Endothelial cell (in vitro differentiated cells): ENCODE measurements at regions not wholly inside any gene's neighbourhood (a gene's known extent, or its start where the extent isn't known, plus 50 kb on each side); places are given as distances from the start of the nearest gene placed in this dataset.

Source experiments
- DNase-seq: peaks from one replicate; pipeline ENCODE4 v3.0.0; 2021; ENCODE audit warnings: low spot score
- H3K27ac Mint-ChIP-seq: one replicate; pipeline ENCODE4 v1.8.0; 2021; ENCODE audit warnings: mixed read lengths, inconsistent platforms; ENCODE audit not compliant: unreplicated experiment
- H3K27me3 Mint-ChIP-seq: one replicate; pipeline ENCODE4 v1.8.0; 2021; ENCODE audit warnings: mild to moderate bottlenecking, moderate library complexity, mixed read lengths, inconsistent platforms; ENCODE audit not compliant: unreplicated experiment
- H3K36me3 Mint-ChIP-seq: one replicate; pipeline ENCODE4 v1.8.0; 2021; ENCODE audit warnings: mild to moderate bottlenecking, low read depth, mixed read lengths, inconsistent platforms; ENCODE audit not compliant: unreplicated experiment
- H3K4me1 Mint-ChIP-seq: one replicate; pipeline ENCODE4 v1.8.0; 2021; ENCODE audit warnings: mild to moderate bottlenecking, mixed read lengths, inconsistent platforms; ENCODE audit not compliant: unreplicated experiment
- H3K4me3 Mint-ChIP-seq: one replicate; pipeline ENCODE4 v1.8.0; 2021; ENCODE audit warnings: mild to moderate bottlenecking, mixed read lengths, inconsistent platforms; ENCODE audit not compliant: unreplicated experiment
- H3K9me3 Mint-ChIP-seq: one replicate; pipeline ENCODE4 v1.8.0; 2021; ENCODE audit warnings: mixed read lengths, inconsistent platforms; ENCODE audit not compliant: unreplicated experiment
- CTCF ChIP-seq: fragments of 200-600 bp; sonication (generic); IDR thresholded peaks from one replicate; pipeline ENCODE4 v1.5.0; 2021; ENCODE audit warnings: antibody characterized with exemption; ENCODE audit not compliant: unreplicated experiment

- Mint-ChIP-seq H3K27me3 (peaks cover 2% of the 10 kb centered on the region), H3K36me3 (no peaks in the 10 kb centered on the region), H3K4me1 (no peaks in the 10 kb centered on the region), H3K27ac (no peak overlapping the region), H3K4me3 (no peak overlapping the region), H3K9me3 (no peaks in the 10 kb centered on the region)
- no peak for TF ChIP-seq CTCF
- no peak for DNase-seq
Measured at GRCh38 chr5:112671687-112672086, 66.0 kb upstream of the APC start.

- no peak overlapping the region for H3K4me3 Mint-ChIP-seq
- H3K27ac Mint-ChIP-seq: no peak overlapping the region
- H3K27me3 Mint-ChIP-seq: no peaks in the 10 kb centered on the region
- no peaks in the 10 kb centered on the region for H3K36me3 Mint-ChIP-seq
- H3K4me1 Mint-ChIP-seq: peaks cover 2% of the 10 kb centered on the region
- TF ChIP-seq CTCF: no peak
- H3K9me3 Mint-ChIP-seq: no peaks in the 10 kb centered on the region
- DNase-seq: no peak
Measured at GRCh38 chr5:112681481-112681908, 56.2 kb upstream of the APC start.

GRCh38 chr5:112682621-112683061, 55.0 kb upstream of the APC start:
- Mint-ChIP-seq H3K27me3 (no peaks in the 10 kb centered on the region), H3K4me1 (peaks cover 2% of the 10 kb centered on the region), H3K4me3 (no peak overlapping the region), H3K9me3 (no peaks in the 10 kb centered on the region), H3K27ac (no peak overlapping the region), H3K36me3 (no peaks in the 10 kb centered on the region)
- no peak for TF ChIP-seq CTCF
- DNase-seq: no peak

- no peaks in the 10 kb centered on the region for H3K9me3 Mint-ChIP-seq
- no peaks in the 10 kb centered on the region for H3K36me3 Mint-ChIP-seq
- H3K4me3 Mint-ChIP-seq: no peak overlapping the region
- H3K27ac Mint-ChIP-seq: no peak overlapping the region
- no peaks in the 10 kb centered on the region for H3K27me3 Mint-ChIP-seq
- no peak for TF ChIP-seq CTCF
- H3K4me1 Mint-ChIP-seq: peaks cover 6% of the 10 kb centered on the region
- no peak for DNase-seq
Measured at GRCh38 chr5:112684121-112684520, 53.6 kb upstream of the APC start.

GRCh38 chr5:112684737-112685136, 52.9 kb upstream of the APC start:
- H3K9me3 Mint-ChIP-seq: no peaks in the 10 kb centered on the region
- H3K4me3 Mint-ChIP-seq: no peak overlapping the region
- TF ChIP-seq CTCF: no peak
- no peak for DNase-seq
- H3K27me3 Mint-ChIP-seq: no peaks in the 10 kb centered on the region
- peaks cover 8% of the 10 kb centered on the region for H3K4me1 Mint-ChIP-seq
- H3K36me3 Mint-ChIP-seq: no peaks in the 10 kb centered on the region
- H3K27ac Mint-ChIP-seq: no peak overlapping the region
